Glutamatergic neuron (in vitro differentiated cells): ENCODE measurements at regions not wholly inside any gene's neighbourhood (a gene's known extent, or its start where the extent isn't known, plus 50 kb on each side); places are given as distances from the start of the nearest gene placed in this dataset.
"Not testable (repeated sequence)": the region's sequence is repeated elsewhere in the genome, so short reads cannot be mapped to it uniquely, and the experiment has no call there.

ENCODE experiments used
- DNase-seq: peaks from one replicate; pipeline ENCODE4 v3.0.0; 2022
- H3K27ac Mint-ChIP-seq: one replicate; pipeline ENCODE4 v1.8.0; 2020; ENCODE audit warnings: mild to moderate bottlenecking, mixed read lengths, inconsistent platforms; ENCODE audit not compliant: unreplicated experiment
- H3K27me3 Mint-ChIP-seq: one replicate; pipeline ENCODE4 v1.8.0; 2020; ENCODE audit warnings: mild to moderate bottlenecking, moderate library complexity, mixed read lengths, inconsistent platforms; ENCODE audit not compliant: unreplicated experiment
- H3K36me3 Mint-ChIP-seq: one replicate; pipeline ENCODE4 v1.8.0; 2020; ENCODE audit warnings: mild to moderate bottlenecking, mixed read lengths, inconsistent platforms; ENCODE audit not compliant: unreplicated experiment
- H3K4me1 Mint-ChIP-seq: one replicate; pipeline ENCODE4 v1.8.0; 2020; ENCODE audit warnings: mild to moderate bottlenecking, low read depth, mixed read lengths, inconsistent platforms; ENCODE audit not compliant: unreplicated experiment
- H3K4me3 Mint-ChIP-seq: one replicate; pipeline ENCODE4 v1.8.0; 2020; ENCODE audit warnings: mild to moderate bottlenecking, mixed read lengths, inconsistent platforms; ENCODE audit not compliant: unreplicated experiment
- H3K9me3 Mint-ChIP-seq: one replicate; pipeline ENCODE4 v1.8.0; 2020; ENCODE audit warnings: mild to moderate bottlenecking, moderate library complexity, mixed read lengths, inconsistent platforms; ENCODE audit not compliant: unreplicated experiment
- TF ChIP-seq, protein P1 (sequence below): fragments of 200-600 bp; sonication (generic); IDR thresholded peaks from one replicate; pipeline ENCODE4 v1.5.0; 2021; ENCODE audit not compliant: partially characterized antibody, unreplicated experiment

DNA sequence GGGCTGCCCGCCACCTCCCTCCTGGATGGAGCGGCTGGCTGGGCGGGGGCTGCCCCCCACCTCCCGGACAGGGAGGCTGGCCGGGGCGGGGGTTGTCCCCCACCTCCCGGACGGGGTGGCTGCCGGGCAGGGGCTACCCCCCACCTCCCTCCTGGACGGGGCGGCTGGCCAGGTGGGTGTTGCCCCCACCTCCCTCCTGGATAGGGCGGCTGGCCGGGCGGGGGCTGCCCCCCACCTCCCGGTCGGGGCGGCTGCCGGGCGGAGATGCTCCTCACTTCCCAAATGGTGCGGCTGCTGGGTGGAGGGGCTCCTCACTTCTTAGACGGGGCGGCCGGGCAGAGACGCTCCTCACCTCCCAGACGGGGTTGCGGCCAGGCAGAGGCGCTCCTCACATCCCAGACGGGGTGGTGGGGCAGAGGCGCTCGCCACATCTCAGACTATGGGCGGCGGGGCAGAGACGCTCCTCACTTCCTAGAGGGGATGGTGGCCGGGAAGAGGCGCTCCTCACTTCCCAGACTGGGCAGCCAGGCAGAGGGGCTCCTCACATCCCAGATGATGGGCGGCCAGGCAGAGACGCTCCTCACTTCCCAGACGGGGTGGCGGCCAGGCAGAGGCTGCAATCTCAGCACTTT, 153.9 kb upstream of the OR4C13 start:
- not testable (repeated sequence) for DNase-seq, H3K36me3 Mint-ChIP-seq, H3K4me3 Mint-ChIP-seq, H3K4me1 Mint-ChIP-seq, H3K27ac Mint-ChIP-seq, H3K27me3 Mint-ChIP-seq, H3K9me3 Mint-ChIP-seq

DNA sequence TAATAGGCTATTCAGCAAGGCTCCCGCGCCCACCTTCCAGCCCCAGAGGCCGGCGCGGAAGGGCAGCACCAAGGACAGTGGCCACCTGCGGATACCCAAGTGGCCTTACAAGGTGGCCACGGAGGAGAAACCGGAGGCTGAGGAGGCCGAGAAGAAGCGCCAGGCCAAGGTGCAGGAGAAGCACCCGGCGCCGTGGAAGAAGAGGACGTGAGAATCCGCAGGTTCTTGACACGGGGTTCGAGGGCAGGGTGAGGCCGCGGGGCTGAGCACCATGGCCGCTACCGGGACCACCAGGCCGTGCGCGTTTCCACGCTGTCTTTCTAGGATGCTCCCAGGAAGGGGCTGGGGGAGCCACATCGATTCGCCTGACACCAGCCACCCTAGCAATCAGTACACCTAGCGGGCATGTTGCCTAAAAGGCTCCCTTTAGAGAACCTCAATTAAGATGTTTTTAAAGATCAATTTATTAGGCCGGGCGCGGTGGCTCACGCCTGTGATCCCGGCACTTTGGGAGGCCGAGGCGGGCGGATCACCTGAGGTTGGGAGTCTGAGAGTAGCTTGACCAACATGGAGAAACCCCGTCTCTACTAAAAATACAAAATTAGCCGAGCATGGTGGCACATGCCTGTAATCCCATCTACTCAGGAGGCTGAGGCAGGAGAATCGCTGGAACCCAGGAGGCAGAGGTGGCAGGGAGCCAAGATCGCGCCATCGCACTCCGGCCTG, 134.3 kb upstream of the OR4C13 start:
- not testable (repeated sequence) for H3K4me1 Mint-ChIP-seq, DNase-seq, H3K27ac Mint-ChIP-seq, H3K36me3 Mint-ChIP-seq, H3K9me3 Mint-ChIP-seq, H3K4me3 Mint-ChIP-seq, H3K27me3 Mint-ChIP-seq

DNA sequence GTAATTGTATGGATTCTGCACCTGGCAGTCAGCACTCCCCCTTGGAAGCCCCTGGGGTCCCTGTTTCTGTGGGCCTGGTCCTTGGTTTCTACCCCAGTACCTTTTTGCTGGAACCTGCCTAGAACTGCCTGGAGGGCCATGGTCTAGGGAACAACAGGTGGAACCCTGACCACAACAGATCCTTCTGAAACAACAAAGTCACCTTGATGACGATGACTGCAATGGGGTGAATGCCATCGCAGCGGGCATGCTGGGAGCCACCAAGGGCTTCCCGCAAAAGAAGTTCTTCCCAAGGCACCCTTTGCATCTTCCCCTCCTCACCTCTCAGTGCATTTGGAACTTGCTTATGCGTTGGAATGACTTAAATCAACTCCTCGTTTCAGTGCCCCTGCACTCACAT, 129.0 kb upstream of the OR4C13 start:
- not testable (repeated sequence) for H3K9me3 Mint-ChIP-seq, H3K4me3 Mint-ChIP-seq, DNase-seq, H3K27ac Mint-ChIP-seq, H3K27me3 Mint-ChIP-seq, H3K36me3 Mint-ChIP-seq, H3K4me1 Mint-ChIP-seq

DNA sequence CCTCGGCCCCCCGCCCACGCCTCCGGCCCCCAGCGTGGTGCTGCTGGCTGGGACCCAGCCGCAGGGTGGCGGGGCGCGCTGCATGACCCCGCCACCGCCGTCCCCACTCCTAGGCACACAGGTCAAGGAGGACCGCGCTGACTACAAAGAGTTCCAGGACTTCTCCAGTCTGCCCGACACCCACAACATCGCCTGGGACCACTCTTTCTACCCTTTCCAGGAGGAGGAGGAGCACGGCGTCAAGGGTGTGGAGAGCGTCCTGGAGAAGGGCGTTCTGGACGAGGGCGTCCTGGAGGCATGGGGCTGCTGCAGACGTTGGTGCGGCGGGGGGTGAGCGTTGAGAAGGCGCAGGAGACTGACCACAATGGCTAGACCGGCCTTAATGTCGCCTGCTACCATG, 101.7 kb upstream of the OR4C13 start:
- H3K4me3 Mint-ChIP-seq, H3K27me3 Mint-ChIP-seq, H3K36me3 Mint-ChIP-seq, H3K4me1 Mint-ChIP-seq, H3K27ac Mint-ChIP-seq, DNase-seq: not testable (repeated sequence)
- H3K9me3 Mint-ChIP-seq: peaks cover 10% of the 10 kb centered on the region

DNA sequence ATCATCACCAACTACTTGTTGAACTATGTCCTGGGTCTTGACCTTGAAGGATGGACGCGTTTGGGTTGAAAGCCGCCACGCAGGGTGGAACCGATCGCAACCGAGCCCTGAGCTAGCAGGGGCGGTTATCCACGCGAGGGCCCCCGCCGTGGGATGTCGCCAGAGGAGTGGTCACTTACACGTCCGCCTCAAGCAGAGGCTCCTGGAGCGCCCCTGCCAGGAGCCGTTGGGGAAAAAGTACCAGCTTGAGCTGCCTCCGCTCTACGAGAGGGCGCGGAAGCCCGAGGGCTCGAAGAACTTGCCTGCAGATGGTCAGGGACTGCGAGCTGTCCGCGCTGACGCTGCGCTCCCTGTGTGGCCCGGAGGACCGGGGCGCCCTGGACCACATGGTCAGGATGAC, 100.7 kb upstream of the OR4C13 start:
- Mint-ChIP-seq H3K27me3 (no peaks in the 10 kb centered on the region), H3K4me1 (no peaks in the 10 kb centered on the region), H3K36me3 (peaks cover 3% of the 10 kb centered on the region), H3K9me3 (peaks cover 15% of the 10 kb centered on the region), H3K4me3 (no peak overlapping the region), H3K27ac (no peak overlapping the region)
- TF ChIP-seq, protein P1, sequence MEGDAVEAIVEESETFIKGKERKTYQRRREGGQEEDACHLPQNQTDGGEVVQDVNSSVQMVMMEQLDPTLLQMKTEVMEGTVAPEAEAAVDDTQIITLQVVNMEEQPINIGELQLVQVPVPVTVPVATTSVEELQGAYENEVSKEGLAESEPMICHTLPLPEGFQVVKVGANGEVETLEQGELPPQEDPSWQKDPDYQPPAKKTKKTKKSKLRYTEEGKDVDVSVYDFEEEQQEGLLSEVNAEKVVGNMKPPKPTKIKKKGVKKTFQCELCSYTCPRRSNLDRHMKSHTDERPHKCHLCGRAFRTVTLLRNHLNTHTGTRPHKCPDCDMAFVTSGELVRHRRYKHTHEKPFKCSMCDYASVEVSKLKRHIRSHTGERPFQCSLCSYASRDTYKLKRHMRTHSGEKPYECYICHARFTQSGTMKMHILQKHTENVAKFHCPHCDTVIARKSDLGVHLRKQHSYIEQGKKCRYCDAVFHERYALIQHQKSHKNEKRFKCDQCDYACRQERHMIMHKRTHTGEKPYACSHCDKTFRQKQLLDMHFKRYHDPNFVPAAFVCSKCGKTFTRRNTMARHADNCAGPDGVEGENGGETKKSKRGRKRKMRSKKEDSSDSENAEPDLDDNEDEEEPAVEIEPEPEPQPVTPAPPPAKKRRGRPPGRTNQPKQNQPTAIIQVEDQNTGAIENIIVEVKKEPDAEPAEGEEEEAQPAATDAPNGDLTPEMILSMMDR: no peak
- no peak for DNase-seq

DNA sequence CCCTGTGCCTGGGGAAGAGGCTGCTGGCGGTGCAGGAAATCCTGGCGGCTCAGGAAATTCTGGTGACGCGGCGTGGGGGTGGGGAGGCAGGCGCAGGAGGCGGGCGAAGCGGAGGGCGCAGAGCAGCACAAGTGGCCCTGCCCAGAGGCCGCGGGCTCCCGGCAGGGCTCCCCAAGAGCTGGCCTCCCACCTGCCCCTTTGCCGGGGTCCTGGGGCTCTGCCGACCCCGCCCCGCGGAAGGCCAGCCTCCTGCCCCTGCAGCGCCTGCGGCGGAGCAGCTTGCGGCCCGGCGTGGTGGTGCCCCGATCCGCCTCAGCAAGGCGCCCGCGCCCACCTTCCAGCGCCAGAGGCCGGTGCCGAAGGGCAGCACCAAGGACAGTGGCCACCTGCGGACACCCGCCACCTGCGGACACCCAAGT, 100.2 kb upstream of the OR4C13 start:
- Mint-ChIP-seq H3K27me3 (no peaks in the 10 kb centered on the region), H3K4me1 (no peaks in the 10 kb centered on the region), H3K9me3 (peaks cover 16% of the 10 kb centered on the region), H3K27ac (no peak overlapping the region), H3K36me3 (peaks cover 3% of the 10 kb centered on the region), H3K4me3 (no peak overlapping the region)
- TF ChIP-seq, protein P1: no peak
- DNase-seq: no peak

DNA sequence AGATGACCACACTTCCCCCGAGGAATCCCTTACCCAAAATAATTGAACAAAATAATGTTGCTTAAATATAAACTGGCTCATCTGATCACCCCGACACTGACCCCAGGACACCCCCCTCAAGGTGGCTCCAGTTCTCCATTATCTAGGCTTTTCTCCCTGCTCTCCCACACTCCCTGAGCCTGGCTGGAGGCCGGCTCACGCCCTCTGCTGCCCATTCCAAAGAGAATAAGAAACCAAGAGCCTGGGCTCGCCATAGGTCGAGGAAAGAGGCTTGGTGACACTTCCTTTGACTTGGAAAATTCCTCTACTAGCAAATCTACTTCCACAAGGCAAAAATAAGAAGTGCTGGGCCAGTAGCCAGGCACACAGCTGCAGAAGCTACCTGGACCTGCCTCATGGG, 63.3 kb upstream of the OR4C13 start:
- not testable (repeated sequence) for H3K36me3 Mint-ChIP-seq, H3K27ac Mint-ChIP-seq, H3K4me3 Mint-ChIP-seq, DNase-seq, H3K27me3 Mint-ChIP-seq, H3K4me1 Mint-ChIP-seq
- H3K9me3 Mint-ChIP-seq: peaks cover 26% of the 10 kb centered on the region

DNA sequence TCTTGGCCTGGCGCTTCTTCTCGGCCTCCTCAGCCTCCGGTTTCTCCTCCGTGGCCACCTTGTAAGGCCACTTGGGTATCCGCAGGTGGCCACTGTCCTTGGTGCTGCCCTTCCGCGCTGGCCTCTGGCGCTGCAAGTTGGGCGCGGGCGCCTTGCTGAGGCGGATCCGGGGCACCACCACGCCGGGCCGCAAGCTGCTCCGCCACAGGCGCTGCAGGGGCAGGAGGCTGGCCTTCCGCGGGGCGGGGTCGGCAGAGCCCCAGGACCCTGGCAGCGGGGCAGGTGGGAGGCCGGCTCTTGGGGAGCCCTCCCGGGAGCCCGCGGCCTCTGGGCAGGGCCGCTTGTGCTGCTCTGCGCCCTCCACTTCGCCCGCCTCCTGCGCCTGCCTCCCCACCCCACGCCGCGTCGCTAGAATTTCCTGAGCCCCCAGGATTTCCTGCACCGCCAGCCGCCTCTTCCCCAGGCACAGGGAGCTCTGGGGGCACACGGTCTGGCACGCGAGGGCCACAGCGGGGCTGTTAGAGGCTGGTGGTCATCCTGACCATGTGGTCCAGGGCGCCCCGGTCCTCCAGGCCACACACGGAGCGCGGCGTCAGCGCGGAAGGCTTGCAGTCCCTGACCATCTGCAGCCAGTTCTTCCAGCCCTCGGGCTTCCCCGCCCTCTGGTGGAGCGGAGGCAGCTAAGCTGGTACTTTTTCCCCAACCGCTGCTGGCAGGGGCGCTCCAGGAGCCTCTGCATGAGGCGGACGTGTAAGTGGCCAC, 60.1 kb upstream of the OR4C13 start:
- not testable (repeated sequence) for H3K36me3 Mint-ChIP-seq

DNA sequence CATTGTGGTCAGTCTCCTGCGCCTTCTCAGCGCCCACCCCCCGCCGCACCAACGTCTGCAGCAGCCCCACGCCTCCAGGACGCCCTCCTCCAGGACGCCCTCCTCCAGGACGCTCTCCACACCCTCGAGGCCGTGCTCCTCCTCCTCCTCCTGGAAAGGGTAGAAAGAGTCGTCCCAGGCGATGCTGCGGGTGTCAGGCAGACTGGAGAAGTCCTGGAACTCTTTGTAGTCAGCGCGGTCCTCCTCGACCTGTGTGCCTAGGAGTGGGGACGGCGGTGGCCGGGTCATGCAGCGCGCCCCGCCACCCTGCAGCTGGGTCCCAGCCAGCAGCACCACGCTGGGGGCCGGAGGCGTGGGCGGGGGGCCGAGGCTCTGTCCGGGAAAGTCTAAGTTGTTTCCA, 58.7 kb upstream of the OR4C13 start:
- peaks cover 19% of the 10 kb centered on the region for H3K9me3 Mint-ChIP-seq
- DNase-seq, H3K27ac Mint-ChIP-seq, H3K27me3 Mint-ChIP-seq, H3K4me1 Mint-ChIP-seq, H3K4me3 Mint-ChIP-seq: not testable (repeated sequence)
- H3K36me3 Mint-ChIP-seq: peaks cover 13% of the 10 kb centered on the region

More for the DNA sequence above, 60.1 kb upstream of the OR4C13 start:
- H3K4me1 Mint-ChIP-seq, H3K27me3 Mint-ChIP-seq, DNase-seq, H3K4me3 Mint-ChIP-seq, H3K27ac Mint-ChIP-seq: not testable (repeated sequence)
- peaks cover 28% of the 10 kb centered on the region for H3K9me3 Mint-ChIP-seq
